Breast epithelium (tissue), 4 donors: ENCODE measurements at regions not wholly inside any gene's neighbourhood (a gene's known extent, or its start where the extent isn't known, plus 50 kb on each side); places are given as distances from the start of the nearest gene placed in this dataset.
"Not testable (repeated sequence)": the region's sequence is repeated elsewhere in the genome, so short reads cannot be mapped to it uniquely, and the experiment has no call there.

Source experiments
- DNase-seq, 2 donors: peaks; one replicate each; pipeline ENCODE4 v3.0.0-alpha.2; 2019; ENCODE audit warnings: low spot score in 2 of 2
- H3K27ac ChIP-seq, 2 donors: fragments of 200-600 bp; sonication (generic) in 1 of 2; one replicate each; pipeline ENCODE4 v1.5.1; 2016 to 2019; ENCODE audit warnings: mild to moderate bottlenecking in 1 of 2
- H3K27me3 ChIP-seq, 2 donors: fragments of 200-600 bp; sonication (generic) in 1 of 2; one replicate each; pipeline versions ENCODE4 v1.5.1 to v1.6.0; 2017 to 2019; ENCODE audit warnings: control low read depth in 1 of 2, mild to moderate bottlenecking in 1 of 2
- H3K36me3 ChIP-seq: fragments of 200-600 bp; one replicate; pipeline ENCODE4 v1.5.1; 2019
- H3K4me1 ChIP-seq, 2 donors: fragments of 200-600 bp; sonication (generic); one replicate each; pipeline ENCODE4 v1.5.1; 2016 to 2019; ENCODE audit warnings: control low read depth in 1 of 2
- H3K4me3 ChIP-seq, 3 donors: fragments of 200-600 bp; sonication (generic); 1 replicate in 2 of 3; 2 replicates in 1 of 3; pipeline ENCODE4 v1.5.1; 2016 to 2019; ENCODE audit warnings: mild to moderate bottlenecking in 3 of 3, moderate library complexity in 2 of 3
- H3K9me3 ChIP-seq, 2 donors: fragments of 200-600 bp; sonication (generic) in 1 of 2; one replicate each; pipeline ENCODE4 v1.5.1; 2016 to 2019; ENCODE audit warnings: control low read depth in 1 of 2
- CTCF ChIP-seq, 3 donors: fragments of 450-650 bp; IDR thresholded peaks; one replicate each; pipeline ENCODE4 v1.5.1; 2016 to 2017; ENCODE audit warnings: antibody characterized with exemption in 3 of 3, mild to moderate bottlenecking in 3 of 3, moderate library complexity in 3 of 3
- POLR2A ChIP-seq: fragments of 450-650 bp; IDR thresholded peaks from one replicate; pipeline ENCODE4 v1.6.1; 2016; ENCODE audit warnings: antibody characterized with exemption, mild to moderate bottlenecking, moderate library complexity
- POLR2AphosphoS5 ChIP-seq, 3 donors: sonication (generic); formaldehyde crosslinking; IDR thresholded peaks; one replicate each; pipeline ENCODE4 v1.6.1; 2017; ENCODE audit warnings: antibody characterized with exemption in 3 of 3
- intact Hi-C: fragments of 100-400 bp; cut with DNase I; formaldehyde crosslinking; loops from one replicate; pipeline ENCODE4 v1.15.1; 2023; ENCODE audit warnings: low total_unique reads

- H3K36me3 ChIP-seq, result no peaks in the 10 kb centered on the region
- no peak overlapping the region for H3K4me3 ChIP-seq
- no peaks in the 10 kb centered on the region for H3K9me3 ChIP-seq
- TF ChIP-seq POLR2AphosphoS5 (IDR thresholded peaks at IDR 0.05), result no peak
- TF ChIP-seq CTCF (IDR thresholded peaks at IDR 0.05), result no peak
- TF ChIP-seq POLR2A, result no peak
- DNase-seq, result no peak
- no peak overlapping the region for H3K27ac ChIP-seq
- intact Hi-C loops, result no loop called here
- no peaks in the 10 kb centered on the region for H3K4me1 ChIP-seq
- no peaks in the 10 kb centered on the region for H3K27me3 ChIP-seq
Measured at GRCh38 chr14:71555654-71556559, 376.3 kb upstream of the RGS6 start.

GRCh38 chr14:71556730-71557129 is 375.5 kb upstream of the RGS6 start:
- H3K9me3 ChIP-seq, result no peaks in the 10 kb centered on the region
- DNase-seq, result no peak
- no peaks in the 10 kb centered on the region for H3K36me3 ChIP-seq
- H3K27ac ChIP-seq, result no peak overlapping the region
- no peak overlapping the region for H3K4me3 ChIP-seq
- no peak for TF ChIP-seq CTCF (IDR thresholded peaks at IDR 0.05)
- TF ChIP-seq POLR2A, result no peak
- TF ChIP-seq POLR2AphosphoS5 (IDR thresholded peaks at IDR 0.05), result no peak
- no peaks in the 10 kb centered on the region for H3K4me1 ChIP-seq
- no peaks in the 10 kb centered on the region for H3K27me3 ChIP-seq
- intact Hi-C loops, result no loop called here

GRCh38 chr14:71557351-71557750 is 374.9 kb upstream of the RGS6 start:
- Histone ChIP-seq H3K36me3 (no peaks in the 10 kb centered on the region), H3K27ac (no peak overlapping the region), H3K4me3 (no peak overlapping the region), H3K27me3 (no peaks in the 10 kb centered on the region), H3K4me1 (no peaks in the 10 kb centered on the region), H3K9me3 (no peaks in the 10 kb centered on the region)
- intact Hi-C loops, result no loop called here
- no peak for DNase-seq
- TF ChIP-seq POLR2A, result no peak
- TF ChIP-seq POLR2AphosphoS5 (IDR thresholded peaks at IDR 0.05), result no peak
- no peak for TF ChIP-seq CTCF (IDR thresholded peaks at IDR 0.05)

- H3K9me3 ChIP-seq, H3K27me3 ChIP-seq, DNase-seq, intact Hi-C loops, H3K4me1 ChIP-seq, H3K27ac ChIP-seq, H3K4me3 ChIP-seq, H3K36me3 ChIP-seq: not testable (repeated sequence)
Measured at GRCh38 chr14:71558943-71559342, 373.3 kb upstream of the RGS6 start.

GRCh38 chr14:71560751-71561150 is 371.5 kb upstream of the RGS6 start:
- intact Hi-C loops, result no loop called here
- Histone ChIP-seq H3K27me3 (no peaks in the 10 kb centered on the region), H3K4me1 (no peaks in the 10 kb centered on the region), H3K27ac (no peak overlapping the region), H3K36me3 (no peaks in the 10 kb centered on the region), H3K9me3 (no peaks in the 10 kb centered on the region), H3K4me3 (no peak overlapping the region)
- no peak for DNase-seq
- TF ChIP-seq POLR2A (no peak), POLR2AphosphoS5 (IDR thresholded peaks at IDR 0.05) (no peak), CTCF (IDR thresholded peaks at IDR 0.05) (no peak)
